IPS DF 19.7 (cell line): ENCODE measurements at regions not wholly inside any gene's neighbourhood (a gene's known extent, or its start where the extent isn't known, plus 50 kb on each side); places are given as distances from the start of the nearest gene placed in this dataset.
"Not testable (repeated sequence)": the region's sequence is repeated elsewhere in the genome, so short reads cannot be mapped to it uniquely, and the experiment has no call there.

Experiments
- DNase-seq: peaks from one replicate; pipeline ENCODE4 v3.0.0-alpha.2; 2013; ENCODE audit warnings: low read depth, low spot score

DNA sequence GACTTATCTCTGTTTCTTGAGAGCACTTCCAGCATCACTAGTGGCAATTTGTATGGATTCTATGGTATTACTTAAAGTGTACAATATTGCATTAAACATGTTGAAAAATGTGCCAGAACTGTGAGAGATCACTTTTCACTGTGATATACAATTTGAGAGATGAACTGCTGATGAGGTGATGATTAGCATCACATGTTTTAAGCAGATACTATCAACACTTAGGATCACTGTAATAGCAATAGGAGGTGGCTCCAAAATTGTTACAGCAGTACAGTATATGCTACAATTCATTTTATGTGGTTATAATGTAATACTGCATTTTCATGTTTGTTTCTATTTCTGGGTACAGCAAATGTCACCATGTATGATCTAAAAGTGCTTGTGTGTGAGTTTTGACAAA, 570.0 kb downstream of the PTPRC start:
- DNase-seq = no peak

DNA sequence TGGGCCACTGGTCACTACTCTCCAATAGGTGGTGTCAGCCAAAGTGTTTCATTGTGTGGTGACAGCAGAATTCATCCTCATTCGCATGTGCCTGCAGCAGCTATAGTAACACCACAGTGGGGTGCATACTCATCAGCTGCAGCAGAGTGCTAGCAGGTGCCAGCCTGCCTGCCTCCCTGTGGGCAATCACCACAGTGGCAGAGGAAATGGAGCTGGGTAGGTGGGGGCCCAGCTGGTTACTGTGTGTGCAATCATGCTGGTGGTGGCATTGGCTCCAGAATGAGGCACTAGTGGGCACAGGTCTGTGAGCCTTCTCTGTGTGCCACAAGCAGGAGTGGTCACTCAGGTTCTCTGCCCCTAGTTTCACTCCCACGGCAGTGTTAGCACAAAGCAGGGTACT, 579.2 kb downstream of the PTPRC start:
- DNase-seq = peak; percentile 15

DNA sequence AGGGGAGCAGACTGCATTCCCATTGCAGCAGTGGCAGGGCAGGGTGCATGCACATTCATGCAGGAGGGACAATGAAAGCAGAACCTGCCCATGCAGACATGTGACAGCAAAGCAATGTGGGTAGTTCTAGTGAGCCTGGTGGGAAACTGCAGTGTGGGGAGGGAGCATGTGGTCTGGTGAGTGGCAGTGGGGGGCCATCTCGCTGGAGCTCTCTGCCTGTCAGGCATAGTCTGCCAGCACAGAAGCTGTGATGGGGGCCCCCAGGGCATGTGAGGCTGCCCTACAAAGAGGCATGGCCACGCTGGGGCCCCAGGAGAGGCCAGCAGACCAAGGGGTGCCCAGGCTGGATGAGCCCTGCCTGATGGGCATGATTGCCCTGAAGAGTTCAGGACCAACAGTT, 579.7 kb downstream of the PTPRC start:
- DNase-seq = no peak

DNA sequence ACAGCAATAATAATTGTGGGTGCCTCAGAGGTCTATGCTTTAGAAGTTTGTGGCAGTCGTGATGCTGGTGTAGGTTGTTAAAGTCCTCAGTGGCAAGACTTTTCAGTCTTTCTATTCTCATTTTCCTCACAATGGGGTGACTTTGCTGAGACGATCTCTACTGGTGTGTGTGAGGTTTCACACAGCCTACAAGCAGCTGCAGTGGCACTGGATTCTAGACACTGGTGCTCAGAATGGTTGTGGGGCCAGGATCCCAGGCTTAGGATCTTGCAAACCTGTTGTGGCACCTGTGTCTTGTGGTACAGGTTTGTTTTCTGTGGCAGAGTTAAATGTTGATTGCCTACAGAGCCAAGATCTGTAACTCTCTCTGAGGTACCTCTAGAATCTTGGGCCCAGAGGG, 581.2 kb downstream of the PTPRC start:
- DNase-seq = no peak

DNA sequence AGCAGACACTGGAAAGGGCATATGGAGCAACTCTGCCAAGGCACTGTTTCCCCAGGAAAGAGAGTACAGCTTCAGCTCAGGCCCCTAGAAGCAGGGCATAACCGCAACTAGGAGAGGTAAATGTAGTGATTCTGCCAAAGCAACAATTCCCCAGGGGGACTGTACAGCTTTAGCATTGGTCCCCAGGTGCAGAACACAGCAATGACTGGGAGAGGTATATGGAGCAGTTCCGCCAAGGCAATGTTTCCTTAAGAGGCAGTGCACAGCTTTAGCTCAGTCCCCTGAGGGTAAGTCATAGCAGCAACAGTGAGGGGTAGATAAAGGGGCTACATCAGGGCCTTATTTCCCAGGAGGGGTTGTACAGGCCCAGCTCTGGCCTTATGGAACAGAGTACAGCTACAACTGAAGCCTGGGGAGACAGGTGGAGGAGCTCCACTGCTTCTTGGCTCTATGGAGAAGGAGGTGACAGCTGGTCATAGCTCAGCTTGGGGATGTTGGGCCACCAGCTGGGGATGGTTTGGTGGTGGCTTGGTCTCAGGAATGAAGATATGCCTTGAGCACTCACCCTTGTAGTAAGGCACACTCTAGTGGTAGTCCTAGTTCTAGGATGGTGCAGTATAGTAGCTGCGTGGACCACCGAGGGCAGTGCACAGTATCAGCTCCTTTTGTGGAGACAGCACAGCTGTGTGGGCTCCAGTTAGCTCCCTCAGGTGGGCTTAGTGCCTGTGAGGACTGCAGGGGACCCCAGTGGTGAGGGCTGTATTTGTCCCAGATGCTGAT, 582.7 kb downstream of the PTPRC start:
- no peak for DNase-seq

DNA sequence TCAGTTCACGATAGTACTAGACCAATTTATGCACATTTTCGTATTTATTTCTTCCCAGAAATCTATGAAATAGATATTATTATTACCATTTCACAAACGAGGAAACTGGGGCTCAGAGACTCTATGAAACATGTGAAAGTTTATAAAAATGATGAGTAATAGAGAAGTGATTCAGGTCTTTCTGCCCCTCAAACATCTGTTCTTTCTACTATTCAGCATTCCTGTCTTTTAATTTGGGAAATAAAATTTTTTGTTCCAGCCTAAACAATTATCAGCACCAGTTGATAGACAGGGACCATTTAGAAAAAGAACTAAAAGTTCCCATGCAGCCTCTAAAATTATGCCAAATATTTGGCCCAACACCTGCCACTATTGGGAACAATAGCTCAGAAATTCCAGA, 585.1 kb downstream of the PTPRC start:
- DNase-seq = no peak

DNA sequence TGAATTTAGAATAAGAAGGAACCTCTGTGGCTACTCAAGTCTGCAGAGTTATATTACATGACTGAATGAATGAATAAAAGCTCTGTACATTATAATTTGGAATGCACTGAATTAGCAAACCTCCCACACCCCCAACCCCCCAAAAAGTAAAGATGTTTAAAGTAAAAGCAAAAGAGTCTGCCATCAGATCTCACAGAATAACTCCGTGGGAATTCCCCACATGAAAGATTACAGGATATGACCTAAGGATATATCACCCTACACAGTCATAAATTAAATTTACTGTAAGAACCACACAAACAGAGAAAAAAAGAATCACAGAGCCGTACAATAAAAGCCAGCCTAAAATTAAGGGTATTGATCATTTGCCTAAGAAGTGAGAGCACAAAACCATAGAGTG, 587.3 kb downstream of the PTPRC start:
- no peak for DNase-seq

DNA sequence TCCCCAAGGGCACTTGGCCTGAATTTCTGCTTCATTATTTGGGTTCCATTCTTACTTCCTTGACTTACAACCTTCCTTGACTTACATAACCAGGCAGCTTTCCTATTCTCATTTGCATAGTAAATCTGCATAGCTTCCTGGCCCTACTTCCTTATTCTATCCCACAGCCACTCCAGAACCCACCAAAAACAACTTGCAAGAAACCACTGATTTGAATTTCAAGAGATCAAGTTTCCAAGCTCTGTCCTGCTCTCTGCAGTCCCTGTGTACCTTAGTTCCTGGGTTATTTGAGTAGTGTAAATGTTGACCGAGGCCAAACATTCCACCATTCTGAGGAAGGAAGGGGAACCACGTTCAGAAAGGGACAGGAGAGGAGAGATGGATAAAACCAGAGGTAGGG, 603.3 kb downstream of the PTPRC start:
- DNase-seq = no peak

DNA sequence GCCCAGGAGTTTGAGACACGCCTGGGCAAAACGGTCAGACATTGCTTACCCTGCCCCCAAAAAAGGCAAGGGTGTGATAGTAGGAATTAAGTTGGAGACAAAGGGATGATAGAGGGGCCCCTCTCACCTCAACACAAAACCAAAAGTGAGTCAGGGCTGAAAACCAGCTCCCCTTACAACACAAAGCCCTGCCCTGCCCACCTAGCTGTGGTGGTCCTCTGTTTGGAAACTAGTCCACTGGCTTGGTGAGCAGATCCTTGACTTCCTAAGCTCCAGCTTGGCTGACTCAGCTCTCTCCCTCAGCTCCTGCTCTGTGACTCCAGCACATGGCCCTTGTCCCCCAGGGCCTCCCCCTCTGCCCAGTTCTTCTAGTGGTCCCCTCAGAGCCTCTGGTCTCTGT, 603.8 kb downstream of the PTPRC start:
- DNase-seq = no peak

DNA sequence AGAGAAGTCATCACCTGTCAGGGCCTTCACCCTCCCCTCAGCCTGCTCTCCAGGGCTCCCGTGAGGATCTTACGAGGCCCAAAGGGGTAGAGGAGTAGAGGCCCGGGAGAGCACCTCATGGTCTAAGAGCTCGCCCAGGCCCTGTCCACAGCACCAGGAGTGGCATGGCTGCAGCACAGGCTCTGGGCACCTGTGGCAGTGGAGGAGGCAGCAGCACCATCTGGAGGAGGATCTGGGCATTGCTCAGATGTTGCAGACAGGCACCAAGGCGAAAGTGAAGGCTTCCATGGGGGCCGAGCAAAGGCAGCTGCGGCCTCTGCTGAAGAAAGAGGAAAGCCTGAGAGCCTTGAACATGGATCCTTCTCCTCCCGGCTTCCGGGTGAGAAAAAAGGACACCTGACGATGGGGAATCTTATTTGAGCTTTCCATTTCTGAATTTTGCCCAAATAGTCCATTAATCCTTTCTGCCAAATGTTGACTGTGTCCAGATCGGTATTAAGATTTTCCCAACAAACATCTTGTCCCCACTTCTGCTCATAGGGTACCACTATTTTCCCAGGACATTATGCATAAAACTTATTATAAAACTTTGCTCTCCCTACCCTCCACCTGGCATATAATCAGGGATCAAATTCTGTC, 604.7 kb downstream of the PTPRC start:
- DNase-seq = peak; percentile 25

DNA sequence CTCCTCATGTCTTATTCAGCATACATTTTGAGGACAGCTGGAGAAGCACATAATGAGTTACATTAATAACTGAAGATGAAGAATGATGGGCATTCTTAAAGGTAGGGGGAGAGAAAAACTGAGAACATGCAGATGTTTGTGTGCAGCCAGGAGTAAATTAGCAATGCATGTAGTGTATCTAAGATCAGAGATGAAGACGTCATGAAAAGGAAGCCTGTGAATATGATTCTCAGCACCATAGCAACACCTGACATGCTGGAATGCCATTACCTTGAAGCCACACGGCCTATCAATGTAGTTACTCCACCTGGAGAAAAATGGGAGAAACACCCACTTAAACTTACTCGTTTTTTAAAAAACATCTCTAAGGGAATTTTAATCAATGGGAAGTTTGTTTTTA, 607.1 kb downstream of the PTPRC start:
- DNase-seq = no peak

DNA sequence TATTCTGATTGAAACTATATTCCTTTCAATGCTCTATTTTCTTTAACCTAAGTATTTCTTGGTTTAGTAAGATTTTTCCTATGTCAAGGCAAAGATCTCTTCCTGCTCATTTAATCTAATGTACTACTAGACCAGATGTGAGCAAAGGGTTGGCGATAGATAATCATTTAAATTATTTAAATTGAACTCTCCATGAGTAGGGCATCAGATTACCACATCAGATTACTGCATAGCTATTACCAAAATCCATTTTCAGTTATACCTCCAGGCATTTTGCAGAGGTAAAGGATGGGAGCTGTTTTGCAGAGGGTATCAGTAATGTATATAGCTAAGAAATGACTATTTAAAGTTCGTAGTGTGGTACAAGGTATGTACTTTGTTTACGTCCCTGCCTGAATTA, 607.9 kb downstream of the PTPRC start:
- no peak for DNase-seq

DNA sequence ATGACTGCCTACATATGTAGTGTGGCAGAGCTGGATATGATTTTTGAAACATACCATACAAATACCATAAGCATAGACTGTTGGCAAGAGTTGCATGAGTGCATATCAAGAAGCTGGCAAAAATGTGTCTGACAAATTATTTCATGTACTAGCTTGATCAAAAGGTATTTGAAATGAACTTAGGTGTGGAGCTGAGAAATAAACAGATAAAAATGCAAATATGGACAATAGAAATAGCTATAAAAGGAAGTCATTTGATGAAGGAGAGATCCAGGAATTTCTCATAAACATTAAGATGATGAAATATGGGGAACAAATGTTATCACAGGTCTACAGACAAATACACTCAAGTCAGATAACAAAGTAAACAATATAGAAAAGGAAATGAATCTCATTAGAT, 609.1 kb downstream of the PTPRC start:
- no peak for DNase-seq

DNA sequence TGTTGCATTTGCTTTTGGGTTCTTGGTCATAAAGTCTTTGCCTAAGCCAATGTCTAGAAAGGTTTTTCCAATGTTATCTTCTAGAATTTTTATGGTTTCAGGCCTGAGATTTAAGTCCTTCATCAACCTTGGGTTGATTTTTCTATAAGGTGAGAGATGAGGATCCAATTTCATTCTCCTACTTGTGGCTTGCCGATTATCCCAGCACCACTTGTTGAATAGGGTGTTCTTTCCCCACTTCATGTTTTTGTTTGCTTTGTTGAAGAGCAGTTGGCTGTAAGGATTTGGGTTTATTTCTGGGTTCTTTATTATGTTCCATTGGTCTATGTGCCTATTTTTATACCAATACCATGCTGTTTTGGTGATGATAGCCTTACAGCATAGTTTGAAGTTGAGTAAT, 615.2 kb downstream of the PTPRC start:
- not testable (repeated sequence) for DNase-seq

DNA sequence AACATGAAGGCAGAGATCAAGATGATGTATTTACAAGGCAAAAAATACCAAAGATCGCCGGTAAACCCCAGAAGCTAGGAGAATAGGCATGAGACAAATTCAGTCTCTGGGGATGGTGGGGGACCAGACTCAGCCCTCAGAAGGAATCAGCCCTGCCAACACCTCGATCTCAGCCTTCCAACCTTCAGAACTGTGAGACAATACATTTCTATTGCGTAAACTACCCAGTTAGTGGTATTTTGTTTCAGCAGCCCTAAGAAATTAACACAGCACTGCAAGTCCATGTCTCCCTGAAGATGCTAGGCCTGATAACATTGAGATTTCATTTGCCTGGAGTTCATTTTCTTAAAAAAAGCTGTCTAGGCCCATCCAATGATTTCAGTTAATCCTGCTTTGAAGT, 622.5 kb downstream of the PTPRC start:
- no peak for DNase-seq

DNA sequence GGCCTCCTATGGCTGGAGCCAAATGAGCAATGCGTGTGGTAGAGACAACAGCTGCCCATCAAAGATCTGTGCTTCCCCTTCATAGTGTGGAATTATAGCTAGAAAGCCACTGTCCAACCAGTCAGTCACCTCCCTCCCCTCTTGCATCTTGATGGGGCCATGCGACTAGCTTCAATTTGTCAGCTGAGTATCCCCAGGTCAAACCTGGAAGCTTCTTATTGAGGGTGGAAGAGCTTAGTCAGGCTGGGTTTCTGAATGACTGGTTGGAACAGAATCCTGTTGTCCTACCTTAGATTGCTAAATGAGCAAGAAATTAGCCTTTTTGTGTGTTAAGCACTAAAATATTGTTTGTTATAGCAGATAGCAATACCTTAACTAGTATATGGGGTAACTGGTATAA, 625.4 kb downstream of the PTPRC start:
- no peak for DNase-seq

DNA sequence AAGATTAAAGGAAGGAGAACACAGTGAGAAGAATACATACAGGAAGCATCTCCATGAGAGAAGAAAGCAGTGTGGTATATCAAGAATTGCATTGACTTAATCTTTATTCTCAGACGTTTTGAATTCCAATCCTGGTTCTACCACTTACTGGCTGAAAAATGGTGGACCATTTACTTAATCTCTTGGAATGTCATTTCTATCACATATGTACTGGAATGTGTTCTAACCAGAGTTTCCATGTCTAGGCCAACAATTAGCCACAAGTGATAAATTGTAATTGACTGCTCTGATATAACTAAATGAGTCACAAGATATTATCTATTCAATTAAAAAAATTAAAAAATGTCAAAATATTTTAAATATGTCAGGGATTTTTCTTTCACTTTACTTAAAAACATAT, 626.1 kb downstream of the PTPRC start:
- DNase-seq = no peak

DNA sequence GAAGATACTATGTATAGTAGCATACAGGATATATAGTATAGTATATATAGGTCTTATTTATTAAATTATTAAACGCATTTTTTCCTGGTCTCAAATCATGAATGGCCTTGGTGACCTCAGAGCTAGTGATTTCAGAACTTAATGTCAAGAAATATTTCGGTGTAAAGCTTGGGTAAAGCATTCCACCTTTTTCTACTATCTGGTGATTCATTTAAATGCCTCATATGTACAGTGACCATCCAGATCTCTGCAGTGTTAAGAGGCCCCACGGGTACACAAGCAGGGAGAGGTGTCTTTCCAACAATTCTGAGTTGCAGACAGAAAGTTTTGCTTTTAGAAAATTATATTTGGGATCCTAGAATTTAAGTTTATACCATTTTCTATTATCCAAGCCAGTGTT, 626.5 kb downstream of the PTPRC start:
- DNase-seq = no peak

DNA sequence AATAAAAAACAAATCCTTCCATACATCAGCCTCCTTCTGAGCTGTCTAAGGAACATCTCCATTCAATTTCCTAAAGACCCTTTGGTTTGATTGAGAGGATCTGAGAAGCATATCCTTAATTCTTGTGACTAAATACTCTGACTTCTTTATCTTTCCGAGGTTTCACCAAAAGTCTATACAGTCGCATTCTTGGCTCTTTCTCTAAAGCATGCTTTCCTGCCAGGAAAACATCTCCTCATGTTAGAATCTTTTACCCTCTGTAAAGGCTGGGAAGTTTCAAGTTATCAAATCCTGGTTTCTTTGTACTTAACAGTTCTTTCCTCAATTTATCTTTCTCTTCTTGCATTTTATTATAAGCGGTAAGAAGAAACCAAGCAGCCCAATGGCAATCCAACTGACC, 630.4 kb downstream of the PTPRC start:
- DNase-seq = no peak

DNA sequence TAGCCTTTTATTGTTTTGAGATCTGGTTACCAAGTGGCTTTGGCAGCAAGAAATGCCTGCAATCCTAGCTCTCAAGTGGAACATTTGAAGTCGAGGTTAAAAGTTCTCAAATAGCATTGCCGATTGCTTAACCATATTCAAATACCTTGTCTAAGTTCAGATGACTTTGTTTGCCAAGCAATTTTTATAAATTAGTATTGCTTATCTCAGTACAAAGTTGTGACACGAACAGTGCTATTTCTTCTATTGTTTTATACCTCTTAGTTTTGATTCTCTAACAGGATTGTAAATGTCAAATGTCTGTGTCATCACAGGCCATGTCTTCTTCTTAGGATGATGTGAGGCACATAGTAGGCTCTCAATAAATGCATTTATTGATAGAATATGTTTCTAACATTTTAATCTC, 633.3 kb downstream of the PTPRC start:
- DNase-seq = no peak

DNA sequence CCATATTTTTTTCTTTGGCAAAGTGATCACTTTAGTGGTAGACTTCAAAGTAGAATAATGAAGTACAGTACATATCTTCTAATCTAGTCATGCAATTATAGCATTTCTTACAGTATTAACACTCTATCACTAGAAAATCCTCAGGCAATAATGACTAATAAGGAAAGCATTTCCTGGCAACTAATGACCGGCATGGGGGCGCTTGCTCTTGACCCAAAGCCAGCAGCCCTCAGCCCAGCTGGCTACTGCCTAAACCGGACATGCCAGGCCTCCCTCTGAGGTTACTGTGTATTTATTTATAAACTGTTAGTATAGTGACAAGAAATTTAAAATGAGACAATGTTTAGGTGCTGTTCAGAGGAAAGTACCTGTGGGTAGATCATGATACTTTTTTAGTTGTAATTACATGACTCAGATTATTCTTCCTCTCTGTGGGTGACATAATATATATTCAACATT, 633.8 kb downstream of the PTPRC start:
- DNase-seq = no peak

DNA sequence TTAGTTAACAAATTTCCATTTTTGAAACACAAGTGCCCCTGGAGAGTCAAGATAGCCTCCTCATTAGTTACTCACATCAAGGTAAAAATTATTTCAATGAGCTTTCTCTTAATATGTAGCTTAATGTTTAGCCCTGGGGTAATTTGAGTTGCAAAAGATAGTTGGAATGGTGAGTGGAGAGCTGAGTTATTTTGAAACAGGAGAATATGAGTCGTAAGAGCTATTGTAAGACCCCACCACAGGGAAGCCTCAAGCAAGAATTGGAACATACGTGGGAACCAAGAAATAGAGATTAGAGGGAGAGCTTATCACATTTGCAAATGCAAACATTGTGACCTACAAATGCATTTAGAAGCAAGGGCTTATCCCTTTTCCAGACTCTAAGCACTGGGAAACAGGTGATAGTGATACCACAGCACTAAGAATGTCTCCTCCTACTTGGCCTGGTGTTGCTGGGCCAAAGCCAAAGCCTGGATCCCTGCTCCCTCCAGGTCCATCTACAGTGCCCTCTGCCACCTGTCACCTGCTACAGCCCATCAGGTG, 635.1 kb downstream of the PTPRC start:
- DNase-seq = no peak

DNA sequence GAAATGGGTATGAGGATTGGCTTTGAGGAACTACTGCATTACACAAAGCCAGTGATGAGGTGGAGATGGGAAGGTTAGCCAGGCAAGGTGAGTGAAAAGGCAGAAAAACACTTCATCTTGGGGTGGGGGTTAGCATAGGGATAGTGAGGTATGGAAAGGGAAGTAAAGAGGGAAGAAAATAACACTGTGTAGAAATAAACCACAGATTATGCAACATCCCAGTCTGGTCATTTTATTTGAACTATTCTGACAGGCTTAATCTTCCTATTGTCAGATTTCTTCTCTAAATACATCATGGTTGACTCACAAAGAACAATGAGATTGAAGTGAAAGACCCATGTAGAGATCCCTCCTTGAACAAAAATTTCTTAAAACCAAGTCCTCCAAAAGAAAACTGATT, 640.2 kb downstream of the PTPRC start:
- no peak for DNase-seq
